ENCODE measurements at regions not wholly inside any gene's neighbourhood (a gene's known extent, or its start where the extent isn't known, plus 50 kb on each side); places are given as distances from the start of the nearest gene placed in this dataset.

GRCh38 chr11:29210426-29210825 lies 806.4 kb downstream of the KCNA4 start:
- no TSS peak for BruUV-seq (replicated peaks)

GRCh38 chr11:29208117-29208516 lies 808.7 kb downstream of the KCNA4 start:
- no peaks in the 10 kb centered on the region for H3K9me1 ChIP-seq (replicated peaks; ENCODE audit: control insufficient read depth, extremely low read depth, insufficient read depth, low read length)
- DNase-seq (ENCODE audit: low read depth, low spot score) (peak; percentile 8), FAIRE-seq (peak; percentile 21)
- intact Hi-C loops (cut with micrococcal nuclease), result no loop called here
- no peak overlapping the region for H3K27ac ChIP-seq (ENCODE audit: insufficient read depth, low read depth, low read length)
- H3K27me3 ChIP-seq (ENCODE audit: control insufficient read depth in 2 of 2, insufficient read depth in 2 of 2, low read length in 2 of 2), result no peaks in the 10 kb centered on the region
- H3K36me3 ChIP-seq (ENCODE audit: control insufficient read depth in 2 of 2, extremely low read depth in 1 of 2, insufficient read depth in 2 of 2, low read length in 2 of 2), result no peaks in the 10 kb centered on the region
- no peaks in the 10 kb centered on the region for H3K79me2 ChIP-seq (ENCODE audit: control insufficient read depth, insufficient read depth, low read length)
- no peak overlapping the region for H3K9ac ChIP-seq (replicated peaks; ENCODE audit: extremely low read depth, insufficient read depth, low read length)
- POLR2A ChIA-PET, result no interaction called here
- dilution Hi-C loops (cut with MboI; ENCODE audit: extremely low pct_ligation_motif_present, low sequenced_read_pairs), result no loop called here
- no peaks in the 10 kb centered on the region for H3K4me1 ChIP-seq (ENCODE audit: control insufficient read depth, extremely low read depth, insufficient read depth, low read length)
- no TSS peak for BruUV-seq (replicated peaks)
- no peaks in the 10 kb centered on the region for H4K20me1 ChIP-seq (replicated peaks; ENCODE audit: control insufficient read depth, extremely low read depth, insufficient read depth, low read length)
- H3K4me3 ChIP-seq (replicated peaks in 1 of 3; ENCODE audit: insufficient read depth in 1 of 3, low read depth in 1 of 3, low read length in 3 of 3), result no peak overlapping the region
- H3K4me2 ChIP-seq (ENCODE audit: insufficient read depth, low read length), result no peak overlapping the region
- TF ChIP-seq FOS (IDR thresholded peaks at IDR 0.05; ENCODE audit: borderline replicate concordance, insufficient read depth, low read length), result no peak
- no peak for TF ChIP-seq MAX (IDR thresholded peaks at IDR 0.05; ENCODE audit: insufficient read depth, insufficient read length)
- TF ChIP-seq CTCF (IDR thresholded peaks at IDR 0.05; ENCODE audit: extremely low read depth in 1 of 2, insufficient read depth in 1 of 2, low read depth in 1 of 2, low read length in 2 of 2), result no peak
- no peak for TF ChIP-seq GATA2 (IDR thresholded peaks at IDR 0.05; ENCODE audit: insufficient read depth, insufficient read length, low read depth, low read length)
- no peaks in the 10 kb centered on the region for H3K9me3 ChIP-seq (replicated peaks; ENCODE audit: control insufficient read depth, insufficient read depth, low read length)
- H2AFZ ChIP-seq (ENCODE audit: low read depth, low read length), result no peak overlapping the region
- CTCF ChIA-PET, result interaction anchor here (1.2 kb wide), 1 partner anchor 120 kb away, joined by 4 read pairs; no protein-coding TSS in a partner anchor

More at GRCh38 chr11:29210426-29210825, 806.4 kb downstream of the KCNA4 start:
- no peaks in the 10 kb centered on the region for H4K20me1 ChIP-seq (replicated peaks; ENCODE audit: control insufficient read depth, extremely low read depth, insufficient read depth, low read length)
- no peaks in the 10 kb centered on the region for H3K79me2 ChIP-seq (ENCODE audit: control insufficient read depth, insufficient read depth, low read length)
- TF ChIP-seq JUN (IDR thresholded peaks at IDR 0.05; ENCODE audit: borderline replicate concordance, insufficient read depth, insufficient read length, low read depth) (no peak), CTCF (IDR thresholded peaks at IDR 0.05; ENCODE audit: extremely low read depth in 1 of 2, insufficient read depth in 1 of 2, low read depth in 1 of 2, low read length in 2 of 2) (no peak), POLR2AphosphoS5 (IDR thresholded peaks at IDR 0.05; ENCODE audit: insufficient read depth, low read depth, low read length) (no peak), GATA2 (IDR thresholded peaks at IDR 0.05; ENCODE audit: insufficient read depth, insufficient read length, low read depth, low read length) (no peak)
- FAIRE-seq, result no peak
- H3K4me3 ChIP-seq (replicated peaks in 1 of 3; ENCODE audit: insufficient read depth in 1 of 3, low read depth in 1 of 3, low read length in 3 of 3), result no peak overlapping the region
- H3K4me2 ChIP-seq (ENCODE audit: insufficient read depth, low read length), result no peak overlapping the region
- no peaks in the 10 kb centered on the region for H3K4me1 ChIP-seq (ENCODE audit: control insufficient read depth, extremely low read depth, insufficient read depth, low read length)
- H3K27me3 ChIP-seq (ENCODE audit: control insufficient read depth in 2 of 2, insufficient read depth in 2 of 2, low read length in 2 of 2), result no peaks in the 10 kb centered on the region
- intact Hi-C loops (cut with micrococcal nuclease), result loop anchor here (1.0 kb wide), 1 partner anchor 106 kb away; no protein-coding TSS in a partner anchor
- no peaks in the 10 kb centered on the region for H3K36me3 ChIP-seq (ENCODE audit: control insufficient read depth in 2 of 2, extremely low read depth in 1 of 2, insufficient read depth in 2 of 2, low read length in 2 of 2)
- ChIA-PET CTCF (no interaction called here), POLR2A (no interaction called here)
- no peak overlapping the region for H3K27ac ChIP-seq (ENCODE audit: insufficient read depth, low read depth, low read length)
- dilution Hi-C loops (cut with MboI; ENCODE audit: extremely low pct_ligation_motif_present, low sequenced_read_pairs), result no loop called here
- DNase-seq (ENCODE audit: low read depth, low spot score), result no peak
- no peaks in the 10 kb centered on the region for H3K9me3 ChIP-seq (replicated peaks; ENCODE audit: control insufficient read depth, insufficient read depth, low read length)
- H2AFZ ChIP-seq (ENCODE audit: low read depth, low read length), result no peak overlapping the region
- H3K9ac ChIP-seq (replicated peaks; ENCODE audit: extremely low read depth, insufficient read depth, low read length), result no peak overlapping the region
- H3K9me1 ChIP-seq (replicated peaks; ENCODE audit: control insufficient read depth, extremely low read depth, insufficient read depth, low read length), result no peaks in the 10 kb centered on the region
